SJSA1 (cell line): ENCODE measurements at regions not wholly inside any gene's neighbourhood (a gene's known extent, or its start where the extent isn't known, plus 50 kb on each side); places are given as distances from the start of the nearest gene placed in this dataset.
"Not testable (repeated sequence)": the region's sequence is repeated elsewhere in the genome, so short reads cannot be mapped to it uniquely, and the experiment has no call there.

Experiments used
- DNase-seq, 2 experiments: peaks; one replicate each; pipeline ENCODE4 v3.0.0-alpha.2; 2015 to 2020; ENCODE audit warnings: low spot score in 2 of 2, low read depth in 1 of 2
- H3K27ac ChIP-seq: fragments of 250-450 bp; sonication (Bioruptor Pico); 2 replicates; pipeline ENCODE4 v1.5.1; 2020; ENCODE audit warnings: mild to moderate bottlenecking, moderate library complexity
- H3K27me3 ChIP-seq: fragments of 250-450 bp; sonication (Bioruptor Pico); replicated peaks from 2 replicates; pipeline ENCODE4 v1.5.1; 2020; ENCODE audit warnings: mild to moderate bottlenecking, moderate library complexity
- H3K36me3 ChIP-seq: fragments of 250-450 bp; sonication (Bioruptor Pico); 2 replicates; pipeline ENCODE4 v1.5.1; 2020; ENCODE audit warnings: mild to moderate bottlenecking
- H3K4me1 ChIP-seq: fragments of 250-450 bp; sonication (Bioruptor Pico); replicated peaks from 2 replicates; pipeline ENCODE4 v1.6.1; 2021; ENCODE audit warnings: mild to moderate bottlenecking
- H3K4me3 ChIP-seq: fragments of 250-450 bp; sonication (Bioruptor Pico); 2 replicates; pipeline ENCODE4 v1.5.1; 2020; ENCODE audit warnings: mild to moderate bottlenecking
- H3K9me3 ChIP-seq: fragments of 250-450 bp; sonication (Bioruptor Pico); replicated peaks from 2 replicates; pipeline ENCODE4 v1.5.1; 2020; ENCODE audit warnings: mild to moderate bottlenecking

DNA sequence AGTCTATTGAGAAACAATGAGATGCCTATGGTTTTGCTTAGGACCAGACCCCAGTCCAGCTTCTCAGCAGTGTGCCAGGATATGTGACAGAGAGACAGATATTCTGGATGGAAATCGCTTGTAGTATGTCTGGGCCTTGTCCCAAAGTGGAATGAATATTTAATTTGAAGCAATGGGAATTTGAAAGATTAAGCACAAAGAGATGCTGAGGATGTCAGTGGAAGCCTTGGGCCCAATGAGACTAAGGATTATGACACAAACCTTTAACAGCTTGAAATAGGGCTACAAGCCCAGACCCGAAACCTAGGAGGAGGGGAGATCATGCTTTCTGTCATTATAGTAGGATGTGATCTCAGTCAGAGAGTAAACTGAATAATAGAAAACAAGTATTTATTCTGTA, 459.2 kb downstream of the FAT4 start:
- Histone ChIP-seq H3K27ac (no peak overlapping the region), H3K27me3 (no peaks in the 10 kb centered on the region), H3K9me3 (peaks cover 3% of the 10 kb centered on the region), H3K4me3 (no peak overlapping the region), H3K36me3 (no peaks in the 10 kb centered on the region), H3K4me1 (no peaks in the 10 kb centered on the region)
- no peak for DNase-seq

DNA sequence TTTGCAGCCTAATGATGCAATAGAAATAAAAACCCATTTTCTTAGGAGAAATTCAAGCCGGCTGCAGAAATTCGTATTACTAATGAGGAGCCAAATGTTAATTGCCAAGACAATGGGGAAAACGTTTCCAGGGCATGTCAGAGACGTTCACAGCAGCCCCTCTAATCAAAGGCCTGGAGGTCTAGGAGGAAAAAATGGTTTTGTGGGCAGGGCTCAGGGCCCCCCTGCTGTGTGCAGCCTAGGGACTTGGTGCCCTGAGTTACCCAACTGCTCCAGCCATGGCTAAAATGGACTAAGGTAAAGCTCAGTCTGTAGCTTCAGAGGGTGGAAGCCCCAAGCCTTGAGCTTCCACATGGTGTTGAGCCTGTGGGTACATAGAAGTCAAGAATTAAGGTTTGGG, 461.4 kb downstream of the FAT4 start:
- H3K4me3 ChIP-seq = no peak overlapping the region
- peaks cover 7% of the 10 kb centered on the region for H3K4me1 ChIP-seq
- H3K27me3 ChIP-seq = no peaks in the 10 kb centered on the region
- no peak overlapping the region for H3K27ac ChIP-seq
- H3K9me3 ChIP-seq = peaks cover 3% of the 10 kb centered on the region
- no peak for DNase-seq
- no peaks in the 10 kb centered on the region for H3K36me3 ChIP-seq

DNA sequence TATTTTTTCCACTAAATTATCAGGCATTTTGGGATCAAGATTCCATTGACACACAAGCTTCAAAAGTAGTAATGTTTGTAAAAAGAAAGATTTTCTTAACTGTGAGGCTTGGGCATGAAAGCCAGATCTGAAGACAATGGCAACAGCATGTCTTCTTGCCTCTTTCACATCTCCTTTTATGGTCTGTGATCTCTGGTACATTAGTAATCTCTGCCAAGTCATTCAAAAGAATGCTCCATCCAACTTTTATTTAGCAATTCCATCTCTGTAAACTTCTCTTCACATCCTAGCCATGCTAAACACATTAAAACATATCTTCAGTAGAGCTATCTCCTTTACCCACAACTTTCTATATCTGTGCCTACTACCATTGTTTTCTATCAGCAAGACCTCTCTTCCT, 465.4 kb downstream of the FAT4 start:
- Histone ChIP-seq H3K36me3 (no peaks in the 10 kb centered on the region), H3K4me3 (no peak overlapping the region), H3K9me3 (peaks cover 3% of the 10 kb centered on the region), H3K4me1 (peaks cover 7% of the 10 kb centered on the region), H3K27me3 (no peaks in the 10 kb centered on the region), H3K27ac (no peak overlapping the region)
- no peak for DNase-seq

DNA sequence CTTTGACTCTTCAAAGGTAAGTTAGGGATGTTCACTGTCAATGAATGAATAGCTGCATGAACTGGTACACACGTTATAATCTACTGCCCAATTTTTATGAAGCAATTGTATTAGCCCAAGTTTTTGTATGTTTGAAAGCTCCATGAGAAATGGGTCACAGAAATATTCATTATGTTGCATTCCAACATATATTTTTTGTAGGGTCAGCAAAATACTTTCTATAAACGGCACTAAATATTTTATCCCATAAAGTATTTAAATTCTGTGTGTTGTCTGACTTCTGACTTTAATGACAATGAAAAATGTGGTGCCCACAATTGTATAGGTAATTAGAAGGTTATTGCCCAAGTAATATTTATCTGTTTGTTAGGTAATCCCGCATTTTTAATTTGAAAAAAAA, 466.0 kb downstream of the FAT4 start:
- H3K27me3 ChIP-seq = no peaks in the 10 kb centered on the region
- H3K9me3 ChIP-seq = peaks cover 3% of the 10 kb centered on the region
- H3K4me1 ChIP-seq = peaks cover 7% of the 10 kb centered on the region
- no peaks in the 10 kb centered on the region for H3K36me3 ChIP-seq
- H3K27ac ChIP-seq = no peak overlapping the region
- no peak for DNase-seq
- no peak overlapping the region for H3K4me3 ChIP-seq

DNA sequence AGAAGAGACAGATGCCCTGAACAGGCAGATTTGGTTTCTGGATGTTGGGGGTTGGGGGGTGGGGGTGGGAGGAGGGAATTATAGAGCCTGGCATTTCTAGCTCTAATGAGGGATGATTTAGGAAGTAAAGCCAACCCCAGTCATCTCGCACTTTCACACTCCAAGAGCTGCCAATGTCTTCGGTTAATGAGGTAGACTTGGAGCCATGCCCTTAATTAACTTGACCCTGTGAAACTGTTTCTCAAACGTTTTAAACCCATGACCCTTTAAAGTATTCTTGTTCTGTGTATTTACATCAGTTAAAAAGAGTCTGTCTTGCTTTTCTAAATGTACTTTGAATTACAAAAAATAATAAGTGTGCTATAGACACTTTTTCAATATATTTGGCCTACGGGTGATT, 466.9 kb downstream of the FAT4 start:
- H3K9me3 ChIP-seq = no peaks in the 10 kb centered on the region
- H3K4me1 ChIP-seq = peaks cover 7% of the 10 kb centered on the region
- H3K27me3 ChIP-seq = no peaks in the 10 kb centered on the region
- DNase-seq = no peak
- no peaks in the 10 kb centered on the region for H3K36me3 ChIP-seq
- no peak overlapping the region for H3K4me3 ChIP-seq
- H3K27ac ChIP-seq = no peak overlapping the region

DNA sequence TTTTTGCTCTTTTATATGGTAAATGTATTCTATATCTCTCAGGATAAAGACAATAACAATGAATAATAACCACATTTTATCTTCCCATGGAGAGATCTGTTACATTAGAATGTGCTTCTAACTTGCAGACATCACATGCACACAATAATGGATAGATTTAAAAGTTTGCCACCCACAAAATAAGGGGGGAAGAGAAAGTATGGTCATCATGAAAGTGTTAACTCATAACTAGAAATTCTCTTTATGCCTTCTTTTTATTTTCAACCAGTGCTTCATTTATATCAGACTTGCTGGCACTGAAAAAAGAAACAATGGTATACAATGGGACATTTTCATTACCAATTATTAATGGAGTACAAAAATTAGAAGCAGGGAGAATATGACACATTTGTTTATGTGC, 470.0 kb downstream of the FAT4 start:
- Histone ChIP-seq H3K4me1 (peaks cover 7% of the 10 kb centered on the region), H3K36me3 (no peaks in the 10 kb centered on the region), H3K27ac (no peak overlapping the region), H3K4me3 (no peak overlapping the region), H3K9me3 (no peaks in the 10 kb centered on the region), H3K27me3 (no peaks in the 10 kb centered on the region)
- no peak for DNase-seq

DNA sequence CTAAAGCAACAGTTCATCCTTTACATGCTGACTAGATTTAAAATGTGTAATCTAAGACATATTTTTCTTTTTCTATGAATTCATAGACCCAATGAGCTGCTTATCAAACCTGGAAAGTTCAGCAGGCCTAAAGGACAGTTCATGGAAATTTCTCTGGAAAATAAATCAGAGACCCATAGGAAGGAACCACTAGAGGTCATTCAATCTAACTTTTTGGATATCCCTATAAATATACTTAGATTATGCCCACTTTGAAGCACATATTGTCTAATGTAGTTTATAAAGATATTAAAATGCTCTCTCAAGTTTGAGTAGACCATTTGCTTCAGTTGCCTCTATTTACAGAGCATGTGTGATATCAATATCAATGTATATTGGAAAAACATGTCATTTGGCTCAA, 473.0 kb downstream of the FAT4 start:
- Histone ChIP-seq H3K36me3 (no peaks in the 10 kb centered on the region), H3K9me3 (no peaks in the 10 kb centered on the region), H3K27me3 (no peaks in the 10 kb centered on the region), H3K27ac (no peak overlapping the region), H3K4me1 (no peaks in the 10 kb centered on the region), H3K4me3 (no peak overlapping the region)
- DNase-seq = no peak

DNA sequence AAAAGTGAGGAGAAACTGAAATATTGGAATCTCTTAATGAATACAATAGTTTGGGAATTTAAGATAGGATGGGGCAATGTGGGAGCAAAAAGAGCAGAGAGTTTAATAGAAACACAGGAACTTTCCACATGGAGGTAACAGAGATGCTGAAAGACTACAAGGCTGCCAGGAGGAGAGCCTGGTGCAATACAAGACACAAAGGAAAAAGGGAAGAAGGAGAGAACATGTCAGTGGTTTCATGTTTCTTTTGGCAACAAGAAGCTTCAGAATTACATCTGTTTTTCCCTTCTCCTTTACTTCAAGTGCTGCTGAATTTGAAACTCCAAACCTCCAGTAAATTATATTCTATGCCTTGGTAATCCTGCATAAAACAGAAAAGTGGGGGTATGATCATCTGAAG, 474.3 kb downstream of the FAT4 start:
- Histone ChIP-seq H3K27ac (no peak overlapping the region), H3K4me1 (no peaks in the 10 kb centered on the region), H3K36me3 (no peaks in the 10 kb centered on the region), H3K27me3 (no peaks in the 10 kb centered on the region), H3K4me3 (no peak overlapping the region), H3K9me3 (no peaks in the 10 kb centered on the region)
- DNase-seq = no peak

DNA sequence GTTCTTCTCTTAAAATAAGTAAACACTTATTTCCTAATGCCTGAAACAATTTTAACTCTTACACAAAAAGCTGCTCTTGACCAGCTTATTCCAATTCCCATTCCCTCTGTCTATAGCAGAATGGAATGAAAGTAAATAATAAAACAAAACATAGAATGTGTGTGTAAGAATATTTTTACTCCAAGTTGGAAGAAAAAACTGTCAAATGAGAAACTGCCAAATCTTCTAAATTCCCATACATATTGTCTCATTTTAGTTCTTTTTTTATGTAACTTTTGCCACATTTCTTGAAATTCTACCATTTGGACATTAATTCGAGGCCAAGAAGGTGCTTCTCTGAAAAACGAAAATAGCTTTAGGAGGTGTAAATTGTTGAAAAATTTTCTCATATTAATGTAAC, 477.1 kb downstream of the FAT4 start:
- Histone ChIP-seq H3K36me3 (no peaks in the 10 kb centered on the region), H3K4me3 (no peak overlapping the region), H3K4me1 (no peaks in the 10 kb centered on the region), H3K27ac (no peak overlapping the region), H3K9me3 (no peaks in the 10 kb centered on the region), H3K27me3 (no peaks in the 10 kb centered on the region)
- no peak for DNase-seq

DNA sequence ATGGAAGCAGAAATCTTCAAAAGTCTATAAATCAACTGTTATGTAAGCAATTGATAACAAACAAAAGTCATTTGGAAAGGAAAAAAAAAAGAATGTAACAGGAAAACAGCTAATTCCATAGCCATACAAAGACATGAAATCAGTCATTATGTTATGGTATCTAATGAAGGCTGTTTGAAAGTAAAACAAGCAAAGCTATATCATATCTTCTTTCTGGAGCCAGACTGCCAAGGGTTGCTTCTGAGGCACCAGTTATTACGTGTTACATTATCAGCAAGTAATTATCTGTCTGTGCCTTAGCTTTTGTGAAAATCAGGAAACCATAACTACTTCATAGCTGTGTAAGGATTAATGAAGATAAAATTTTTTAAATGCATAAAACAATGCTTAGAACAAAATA, 480.2 kb downstream of the FAT4 start:
- no peak for DNase-seq
- Histone ChIP-seq H3K4me3 (no peak overlapping the region), H3K4me1 (no peaks in the 10 kb centered on the region), H3K36me3 (no peaks in the 10 kb centered on the region), H3K27me3 (no peaks in the 10 kb centered on the region), H3K9me3 (no peaks in the 10 kb centered on the region), H3K27ac (no peak overlapping the region)

DNA sequence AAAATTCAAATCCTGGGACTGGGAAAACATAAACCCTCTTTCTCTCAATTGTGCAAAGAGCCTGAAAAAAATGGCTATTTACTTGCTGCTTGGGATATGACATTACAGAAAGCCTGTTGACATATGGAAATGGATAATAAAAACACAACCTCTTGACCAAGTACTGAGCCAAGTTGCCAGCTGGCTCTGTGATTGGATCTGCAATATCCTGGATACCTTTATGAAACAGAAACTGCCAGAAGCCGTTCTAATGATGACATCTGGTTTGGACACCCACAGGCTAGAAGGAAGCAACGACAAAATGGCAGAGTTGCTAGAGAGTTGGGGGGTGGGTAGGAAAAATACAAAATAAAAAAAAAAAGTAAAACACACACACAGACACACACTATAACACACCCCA, 481.4 kb downstream of the FAT4 start:
- H3K27ac ChIP-seq = no peak overlapping the region
- H3K4me1 ChIP-seq = no peaks in the 10 kb centered on the region
- DNase-seq = no peak
- no peaks in the 10 kb centered on the region for H3K36me3 ChIP-seq
- no peak overlapping the region for H3K4me3 ChIP-seq
- no peaks in the 10 kb centered on the region for H3K9me3 ChIP-seq
- H3K27me3 ChIP-seq = no peaks in the 10 kb centered on the region

DNA sequence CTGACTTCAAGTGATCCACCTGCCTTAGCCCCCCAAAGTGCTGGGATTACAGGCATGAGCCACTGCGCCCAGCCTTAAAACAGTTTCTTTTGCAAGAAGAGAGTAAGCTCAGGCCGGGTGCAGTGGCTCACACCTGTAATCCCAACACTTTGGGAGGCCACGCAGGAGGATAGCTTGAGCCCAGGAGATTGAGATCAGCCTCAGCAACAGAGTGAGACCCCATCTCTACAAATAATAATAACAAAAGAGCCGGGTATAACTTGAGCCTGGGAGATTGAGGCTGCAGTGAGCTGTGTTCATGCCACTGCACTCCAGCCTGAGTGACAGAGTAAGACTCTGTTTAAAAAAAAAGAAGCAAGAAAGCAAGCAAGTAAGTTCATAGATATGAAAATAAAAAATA, 482.9 kb downstream of the FAT4 start:
- H3K36me3 ChIP-seq, H3K9me3 ChIP-seq, H3K4me1 ChIP-seq, H3K4me3 ChIP-seq, H3K27ac ChIP-seq, DNase-seq, H3K27me3 ChIP-seq: not testable (repeated sequence)

DNA sequence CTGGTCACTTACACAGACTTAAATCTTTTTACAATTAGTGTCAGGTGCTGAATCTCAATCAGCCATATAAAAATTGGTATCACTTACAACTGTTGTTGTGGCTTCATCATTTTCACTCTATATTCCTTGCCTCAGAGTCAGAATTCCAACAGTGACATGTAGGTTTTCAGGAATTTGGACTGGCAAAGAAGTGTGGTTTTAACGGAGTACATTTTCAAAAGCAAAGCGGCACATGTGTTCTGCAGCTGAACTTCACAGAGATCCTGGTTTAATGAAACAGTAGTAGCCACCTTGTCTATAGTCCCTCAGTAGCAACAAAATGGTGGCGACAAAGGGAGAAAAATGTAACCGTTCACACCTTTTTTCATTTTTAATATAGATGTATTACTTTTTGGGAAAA, 486.6 kb downstream of the FAT4 start:
- no peaks in the 10 kb centered on the region for H3K27me3 ChIP-seq
- H3K27ac ChIP-seq = no peak overlapping the region
- no peak for DNase-seq
- no peaks in the 10 kb centered on the region for H3K9me3 ChIP-seq
- no peaks in the 10 kb centered on the region for H3K36me3 ChIP-seq
- H3K4me1 ChIP-seq = no peaks in the 10 kb centered on the region
- no peak overlapping the region for H3K4me3 ChIP-seq

DNA sequence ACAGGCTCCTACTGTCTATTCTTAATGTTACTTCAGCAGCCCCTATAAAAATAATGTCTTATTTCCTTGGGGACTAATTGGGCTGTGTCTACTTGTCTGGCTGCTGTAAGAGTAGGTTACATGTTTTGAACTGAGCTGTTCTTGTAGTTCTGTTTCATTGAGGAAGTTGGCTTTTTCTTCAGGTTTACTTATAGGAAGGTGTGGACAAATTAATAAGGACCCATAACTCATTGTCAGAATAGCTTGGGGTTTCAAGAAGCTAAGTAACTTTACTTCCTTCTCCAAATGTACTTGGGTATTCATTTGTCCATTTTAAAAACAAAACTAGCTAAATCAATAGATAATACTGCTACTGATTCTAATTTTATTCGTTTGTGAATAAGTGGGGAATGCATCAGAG, 487.2 kb downstream of the FAT4 start:
- Histone ChIP-seq H3K27ac (no peak overlapping the region), H3K9me3 (no peaks in the 10 kb centered on the region), H3K4me3 (no peak overlapping the region), H3K27me3 (no peaks in the 10 kb centered on the region), H3K36me3 (no peaks in the 10 kb centered on the region), H3K4me1 (no peaks in the 10 kb centered on the region)
- no peak for DNase-seq

DNA sequence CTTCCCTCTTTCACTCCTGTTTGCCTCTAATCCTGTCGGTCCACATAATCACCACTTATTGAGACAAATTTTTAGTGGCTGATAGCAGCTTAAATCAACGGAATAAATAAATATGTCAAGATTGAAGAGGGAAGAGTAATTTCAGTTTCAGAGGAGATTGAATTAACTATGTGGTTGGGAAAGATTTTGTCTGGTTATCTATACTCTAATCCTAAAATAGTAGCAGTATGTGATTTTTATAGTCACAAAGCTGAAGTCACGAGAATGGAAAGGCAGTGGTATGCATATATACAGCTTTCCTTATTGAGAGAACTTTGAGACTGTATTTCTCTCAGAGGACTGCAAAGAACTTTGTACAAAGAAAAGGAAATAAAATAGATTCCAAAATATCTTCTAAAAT, 493.3 kb downstream of the FAT4 start:
- Histone ChIP-seq H3K27ac (no peak overlapping the region), H3K4me3 (no peak overlapping the region), H3K4me1 (no peaks in the 10 kb centered on the region), H3K27me3 (no peaks in the 10 kb centered on the region), H3K36me3 (no peaks in the 10 kb centered on the region), H3K9me3 (no peaks in the 10 kb centered on the region)
- no peak for DNase-seq

DNA sequence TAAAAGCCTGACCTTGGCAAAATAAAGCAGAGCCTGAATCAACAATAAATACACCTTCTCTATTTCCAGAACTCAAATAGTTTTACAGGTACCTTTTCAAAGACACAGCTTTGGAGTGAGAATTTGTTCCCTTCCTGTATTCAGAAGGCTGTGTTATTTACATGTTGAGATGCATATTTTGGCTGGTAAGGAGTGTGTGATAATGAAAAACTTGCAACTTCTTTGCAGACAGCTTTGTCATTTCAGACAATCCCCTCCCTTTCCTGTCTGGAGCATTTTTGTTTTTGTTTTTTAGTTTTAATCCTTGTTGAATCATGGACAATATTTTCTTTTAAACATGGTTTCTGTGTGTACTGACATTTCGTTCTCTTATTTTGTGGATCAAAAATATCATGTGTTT, 493.8 kb downstream of the FAT4 start:
- H3K4me3 ChIP-seq = no peak overlapping the region
- no peak for DNase-seq
- no peaks in the 10 kb centered on the region for H3K4me1 ChIP-seq
- no peak overlapping the region for H3K27ac ChIP-seq
- no peaks in the 10 kb centered on the region for H3K9me3 ChIP-seq
- no peaks in the 10 kb centered on the region for H3K27me3 ChIP-seq
- no peaks in the 10 kb centered on the region for H3K36me3 ChIP-seq
